Mesendoderm (in vitro differentiated cells): ENCODE measurements at regions not wholly inside any gene's neighbourhood (a gene's known extent, or its start where the extent isn't known, plus 50 kb on each side); places are given as distances from the start of the nearest gene placed in this dataset.

Experiments used
- DNase-seq: peaks from one replicate; pipeline ENCODE4 v3.0.0; 2013
- H2AK5ac ChIP-seq: 2 replicates; pipeline ENCODE4 v1.6.1; 2013; ENCODE audit warnings: low read length, inconsistent platforms
- H2BK120ac ChIP-seq: 2 replicates; pipeline ENCODE4 v1.6.1; 2013; ENCODE audit warnings: low read depth, mild to moderate bottlenecking, low read length, moderate library complexity, mixed read lengths
- H2BK15ac ChIP-seq: replicated peaks from 2 replicates; pipeline ENCODE4 v1.6.1; 2013; ENCODE audit warnings: low read depth, mild to moderate bottlenecking, moderate library complexity
- H2BK5ac ChIP-seq: 2 replicates; pipeline ENCODE4 v1.6.1; 2013; ENCODE audit warnings: low read length, inconsistent platforms
- H3K18ac ChIP-seq: 2 replicates; pipeline ENCODE4 v1.6.1; 2013; ENCODE audit warnings: mild to moderate bottlenecking, low read length, mixed read lengths
- H3K23ac ChIP-seq: one replicate; pipeline ENCODE4 v1.6.1; 2013; ENCODE audit warnings: low read length
- H3K27ac ChIP-seq: 2 replicates; pipeline ENCODE4 v1.5.1; 2013; ENCODE audit warnings: low read depth, mild to moderate bottlenecking, inconsistent platforms, low read length, moderate library complexity
- H3K27me3 ChIP-seq: 2 replicates; pipeline ENCODE4 v1.6.1; 2013; ENCODE audit warnings: low read length, control low read depth, mild to moderate bottlenecking, inconsistent platforms; ENCODE audit not compliant: insufficient read depth, poor library complexity
- H3K36me3 ChIP-seq: 2 replicates; pipeline ENCODE4 v1.6.1; 2013; ENCODE audit warnings: low read length, inconsistent platforms; ENCODE audit not compliant: control insufficient read depth, insufficient read depth
- H3K4ac ChIP-seq: one replicate; pipeline ENCODE4 v1.6.1; 2013; ENCODE audit warnings: low read depth, mild to moderate bottlenecking, low read length, moderate library complexity
- H3K4me1 ChIP-seq: 2 replicates; pipeline ENCODE4 v1.6.1; 2013; ENCODE audit warnings: low read depth, low read length, inconsistent platforms; ENCODE audit not compliant: control insufficient read depth
- H3K4me2 ChIP-seq: 2 replicates; pipeline ENCODE4 v1.6.1; 2013; ENCODE audit warnings: low read length
- H3K4me3 ChIP-seq: 2 replicates; pipeline ENCODE4 v1.5.1; 2013; ENCODE audit warnings: mild to moderate bottlenecking, low read length
- H3K56ac ChIP-seq: one replicate; pipeline ENCODE4 v1.6.1; 2013; ENCODE audit warnings: low read length
- H3K79me1 ChIP-seq: 2 replicates; pipeline ENCODE4 v1.6.1; 2013; ENCODE audit warnings: low read length, inconsistent platforms
- H3K79me2 ChIP-seq: 2 replicates; pipeline ENCODE4 v1.6.1; 2013; ENCODE audit warnings: mild to moderate bottlenecking, low read length; ENCODE audit not compliant: control insufficient read depth, insufficient read depth
- H3K9ac ChIP-seq: 2 replicates; pipeline ENCODE4 v1.6.1; 2013; ENCODE audit warnings: low read length, inconsistent platforms
- H4K5ac ChIP-seq: one replicate; pipeline ENCODE4 v1.6.1; 2013; ENCODE audit warnings: low read length
- H4K8ac ChIP-seq: one replicate; pipeline ENCODE4 v1.6.1; 2013; ENCODE audit warnings: low read depth, mild to moderate bottlenecking, control low read depth, low read length, moderate library complexity
- WGBS: extraction: QIAGEN DNeasy Blood & Tissue Kit; methylation state at CpG from one replicate; pipeline ENCODE4 v1.1.7; 2013; ENCODE audit warnings: low lambda C conversion rate, missing lambda C conversion rate; ENCODE audit not compliant: insufficient coverage; ENCODE audit errors: extremely low coverage; 5-methylcytosine and 5-hydroxymethylcytosine counted together

DNA sequence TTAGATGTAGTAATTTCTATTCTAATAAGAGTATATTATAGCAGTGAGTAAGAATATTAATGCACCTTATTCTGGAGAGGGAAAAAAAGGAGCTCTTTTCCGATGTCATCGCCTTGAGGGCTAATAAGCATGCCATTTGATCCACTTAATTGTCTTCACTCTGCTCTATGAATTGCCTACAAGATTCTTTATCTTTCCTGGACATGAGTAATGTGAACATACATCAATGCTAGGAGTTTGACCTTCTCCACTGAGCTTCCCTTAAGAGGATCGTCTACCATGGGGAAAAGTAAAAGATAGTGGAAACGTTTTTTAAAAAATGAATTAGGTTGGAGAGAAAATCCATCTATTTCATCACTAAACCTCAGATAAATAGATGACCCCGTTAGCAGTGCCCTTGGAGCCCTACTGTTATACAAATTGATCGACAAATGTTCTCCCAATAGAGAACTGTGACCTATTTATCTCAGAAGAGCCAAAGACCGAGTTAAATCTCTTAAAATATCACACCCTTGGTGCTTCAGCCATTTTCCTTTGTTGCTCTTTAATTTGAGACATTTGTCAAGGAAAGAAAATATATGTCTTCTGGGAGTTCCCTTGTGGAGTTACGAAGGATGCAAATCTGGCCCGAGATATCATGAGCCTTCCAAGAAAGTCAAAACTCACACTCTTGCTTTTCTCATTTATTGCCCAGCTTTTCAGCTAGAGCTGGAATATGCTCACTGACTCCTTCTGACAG, 898.5 kb downstream of the KCNJ2 start:
- Histone ChIP-seq H3K4me3 (no peak overlapping the region), H3K36me3 (no peaks in the 10 kb centered on the region), H3K79me1 (no peaks in the 10 kb centered on the region), H2BK5ac (no peak overlapping the region), H3K27ac (no peak overlapping the region), H3K9ac (no peak overlapping the region), H2BK15ac (no peak overlapping the region), H2BK120ac (no peak overlapping the region), H3K27me3 (no peaks in the 10 kb centered on the region), H3K18ac (no peak overlapping the region), H3K4me1 (no peaks in the 10 kb centered on the region), H4K5ac (no peak overlapping the region), H3K56ac (no peak overlapping the region), H3K4me2 (no peak overlapping the region), H4K8ac (no peak overlapping the region), H3K4ac (no peak overlapping the region), H3K79me2 (no peaks in the 10 kb centered on the region), H2AK5ac (no peak overlapping the region), H3K23ac (no peak overlapping the region)
- no CpG with 5 or more reads among the region's 9 CpGs for WGBS
- DNase-seq: peak; percentile 10

DNA sequence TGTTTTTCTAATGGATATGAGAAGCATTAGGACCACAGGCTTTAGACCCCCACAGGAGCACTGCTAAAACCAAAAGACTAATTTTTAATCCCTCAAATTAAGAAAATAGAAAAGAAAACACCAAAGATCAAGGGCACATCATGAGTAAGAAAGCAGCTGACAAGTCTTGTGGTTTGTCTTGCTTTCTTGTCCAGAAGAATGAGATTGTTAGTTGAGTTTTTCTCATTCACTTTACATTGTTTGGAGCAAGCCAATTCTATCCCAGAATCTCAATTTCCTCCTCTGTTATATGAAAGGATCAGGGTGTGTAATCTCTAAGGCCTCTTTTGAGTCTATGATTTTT, 899.0 kb downstream of the KCNJ2 start:
- Histone ChIP-seq H4K8ac (no peak overlapping the region), H3K79me2 (no peaks in the 10 kb centered on the region), H3K79me1 (no peaks in the 10 kb centered on the region), H4K5ac (no peak overlapping the region), H2AK5ac (no peak overlapping the region), H3K27ac (no peak overlapping the region), H3K9ac (no peak overlapping the region), H3K4me1 (no peaks in the 10 kb centered on the region), H3K36me3 (no peaks in the 10 kb centered on the region), H3K4me2 (no peak overlapping the region), H2BK15ac (no peak overlapping the region), H2BK120ac (no peak overlapping the region), H3K4me3 (no peak overlapping the region), H3K18ac (no peak overlapping the region), H2BK5ac (no peak overlapping the region), H3K56ac (no peak overlapping the region), H3K23ac (no peak overlapping the region), H3K4ac (no peak overlapping the region), H3K27me3 (no peaks in the 10 kb centered on the region)
- DNase-seq: no peak

- Histone ChIP-seq H3K4me1 (no peaks in the 10 kb centered on the region), H3K4me2 (no peak overlapping the region), H3K18ac (no peak overlapping the region), H3K27me3 (no peaks in the 10 kb centered on the region), H3K79me2 (no peaks in the 10 kb centered on the region), H4K5ac (no peak overlapping the region), H3K4ac (no peak overlapping the region), H3K9ac (no peak overlapping the region), H3K36me3 (no peaks in the 10 kb centered on the region), H3K4me3 (no peak overlapping the region), H3K79me1 (no peaks in the 10 kb centered on the region), H2AK5ac (no peak overlapping the region), H2BK5ac (no peak overlapping the region), H3K56ac (no peak overlapping the region), H4K8ac (no peak overlapping the region), H2BK15ac (no peak overlapping the region), H2BK120ac (no peak overlapping the region), H3K23ac (no peak overlapping the region), H3K27ac (no peak overlapping the region)
- DNase-seq: no peak
- no CpG with 5 or more reads among the region's 4 CpGs for WGBS
These were observed 901.7 kb downstream of the KCNJ2 start for GRCh38 chr17:71071041-71071440.

GRCh38 chr17:71071837-71072236, 902.5 kb downstream of the KCNJ2 start:
- no peak overlapping the region for H3K4me3 ChIP-seq
- H4K5ac ChIP-seq: no peak overlapping the region
- no peak overlapping the region for H3K23ac ChIP-seq
- no peaks in the 10 kb centered on the region for H3K4me1 ChIP-seq
- no peak overlapping the region for H2BK120ac ChIP-seq
- no peak overlapping the region for H3K56ac ChIP-seq
- H3K79me2 ChIP-seq: no peaks in the 10 kb centered on the region
- no peak overlapping the region for H4K8ac ChIP-seq
- no peaks in the 10 kb centered on the region for H3K79me1 ChIP-seq
- peak; percentile 42 for DNase-seq
- no peak overlapping the region for H2BK5ac ChIP-seq
- H3K27ac ChIP-seq: no peak overlapping the region
- H3K18ac ChIP-seq: no peak overlapping the region
- H2BK15ac ChIP-seq: no peak overlapping the region
- no peak overlapping the region for H2AK5ac ChIP-seq
- H3K4me2 ChIP-seq: no peak overlapping the region
- H3K36me3 ChIP-seq: no peaks in the 10 kb centered on the region
- no CpG with 5 or more reads among the region's 10 CpGs for WGBS
- H3K27me3 ChIP-seq: no peaks in the 10 kb centered on the region
- no peak overlapping the region for H3K4ac ChIP-seq
- H3K9ac ChIP-seq: no peak overlapping the region

GRCh38 chr17:71080937-71081336, 911.6 kb downstream of the KCNJ2 start:
- Histone ChIP-seq H3K36me3 (no peaks in the 10 kb centered on the region), H3K79me1 (no peaks in the 10 kb centered on the region), H4K5ac (no peak overlapping the region), H3K9ac (no peak overlapping the region), H3K4me3 (no peak overlapping the region), H2BK120ac (no peak overlapping the region), H3K4me1 (no peaks in the 10 kb centered on the region), H3K23ac (no peak overlapping the region), H3K27me3 (no peaks in the 10 kb centered on the region), H3K4ac (no peak overlapping the region), H4K8ac (no peak overlapping the region), H3K4me2 (no peak overlapping the region), H3K79me2 (no peaks in the 10 kb centered on the region), H3K56ac (no peak overlapping the region), H2BK15ac (no peak overlapping the region), H2AK5ac (no peak overlapping the region), H2BK5ac (no peak overlapping the region), H3K18ac (no peak overlapping the region), H3K27ac (no peak overlapping the region)
- WGBS: no CpG with 5 or more reads among the region's 11 CpGs
- no peak for DNase-seq

DNA sequence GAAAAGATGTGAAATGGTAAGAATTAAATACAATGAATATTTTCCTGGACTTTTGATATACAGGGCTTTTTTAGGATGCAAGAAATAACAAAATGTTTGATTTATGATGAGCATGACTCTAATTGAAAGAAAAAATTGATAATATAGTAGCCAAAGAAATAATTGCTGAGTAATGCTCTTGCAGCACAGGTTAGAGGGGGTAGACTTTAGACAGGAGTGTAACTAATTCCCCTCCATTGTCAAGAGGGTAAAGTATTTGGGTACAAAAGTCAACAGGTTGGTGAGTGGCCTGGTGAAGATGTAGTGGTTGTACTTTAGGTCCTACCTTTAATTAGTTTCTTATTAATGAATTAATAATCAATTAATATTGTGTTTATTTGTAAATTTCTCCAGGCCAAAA, 912.3 kb downstream of the KCNJ2 start:
- no peaks in the 10 kb centered on the region for H3K36me3 ChIP-seq
- H3K23ac ChIP-seq: no peak overlapping the region
- no peak overlapping the region for H3K4me3 ChIP-seq
- H3K27me3 ChIP-seq: no peaks in the 10 kb centered on the region
- no peak overlapping the region for H3K56ac ChIP-seq
- no peak overlapping the region for H4K5ac ChIP-seq
- H3K79me1 ChIP-seq: no peaks in the 10 kb centered on the region
- H2BK5ac ChIP-seq: no peak overlapping the region
- H3K4me2 ChIP-seq: no peak overlapping the region
- H2BK15ac ChIP-seq: no peak overlapping the region
- H4K8ac ChIP-seq: no peak overlapping the region
- DNase-seq: no peak
- no peaks in the 10 kb centered on the region for H3K79me2 ChIP-seq
- H3K9ac ChIP-seq: no peak overlapping the region
- no peak overlapping the region for H2BK120ac ChIP-seq
- H3K4ac ChIP-seq: no peak overlapping the region
- no peak overlapping the region for H2AK5ac ChIP-seq
- no peak overlapping the region for H3K27ac ChIP-seq
- H3K4me1 ChIP-seq: no peaks in the 10 kb centered on the region
- H3K18ac ChIP-seq: no peak overlapping the region
